HCT116 (cell line): ENCODE measurements at regions not wholly inside any gene's neighbourhood (a gene's known extent, or its start where the extent isn't known, plus 50 kb on each side); places are given as distances from the start of the nearest gene placed in this dataset.

Source experiments
- ATAC-seq: fragments of 200-7000 bp; cut with Tn5 transposase; 2 replicates; pipeline ENCODE4 v1.9.1; 2020; ENCODE audit warnings: mild to moderate bottlenecking, moderate library complexity
- BruUV-seq: library from RNA; stranded (reverse); fragments of 400-500 nt; replicated peaks from 2 replicates; lab custom pipeline; 2021; lab: Mats Ljungman, UMichigan
- CTCF ChIA-PET: fragments of 300-600 bp; sonication (Branson Sonifier 250); formaldehyde crosslinking; loops from one replicate; lab custom pipeline; 2021; ENCODE audit warnings: antibody characterized with exemption; lab: Charles Lee
- POLR2A ChIA-PET: fragments of 300-600, 350-600 bp; sonication (Branson Sonifier 250); formaldehyde crosslinking; loops from one replicate; lab custom pipeline; 2021; ENCODE audit warnings: antibody characterized with exemption; lab: Charles Lee
- RAD21 ChIA-PET, 2 experiments: fragments of 300-600 bp; sonication (Branson Sonifier 250); formaldehyde crosslinking; loops; one replicate each; lab custom pipeline; 2023; ENCODE audit warnings: low total read pairs in 2 of 2; ENCODE audit not compliant: uncharacterized antibody in 2 of 2, unreplicated experiment in 2 of 2, low non-redundant PET in 1 of 2; lab: Charles Lee
- DNase-seq: peaks from one replicate; pipeline ENCODE4 v3.0.0-alpha.2; 2010; ENCODE audit warnings: low read depth, low spot score
- H2AFZ ChIP-seq: fragments of 200-600 bp; shearing (Covaris generic), sonication (generic); 2 replicates; pipeline ENCODE4 v1.6.1; 2017; ENCODE audit warnings: low read depth, mixed run types, mixed read lengths, antibody characterized with exemption, low read length; ENCODE audit not compliant: poor library complexity, severe bottlenecking
- H3K27ac ChIP-seq: 2 replicates; pipeline ENCODE4 v1.5.1; 2012; ENCODE audit warnings: low read depth, low read length
- H3K27me3 ChIP-seq: fragments of 200-600 bp; sonication (generic); 2 replicates; pipeline ENCODE4 v1.6.1; 2016; ENCODE audit warnings: mixed run types, low read length, mixed read lengths; ENCODE audit not compliant: insufficient read depth
- H3K36me3 ChIP-seq, 2 experiments: fragments of 200-500 bp in 1 of 2; fragments of 200-600 bp in 1 of 2; sonication (Bioruptor generic) in 1 of 2; sonication (generic) in 1 of 2; 2 replicates each; pipeline versions ENCODE4 v1.5.1 to v1.6.1; 2014 to 2016; ENCODE audit warnings: low read length in 2 of 2, inconsistent platforms in 1 of 2, mixed read lengths in 1 of 2, mixed run types in 1 of 2; ENCODE audit not compliant: insufficient read depth in 2 of 2, control insufficient read depth in 1 of 2
- H3K4me1 ChIP-seq, 2 experiments: fragments of 200-600 bp in 1 of 2; sonication (generic) in 1 of 2; 2 replicates each; pipeline versions ENCODE4 v1.5.1 to v1.6.1; 2012 to 2017; ENCODE audit warnings: low read length in 2 of 2, inconsistent platforms in 1 of 2, mild to moderate bottlenecking in 1 of 2, mixed read lengths in 1 of 2, mixed run types in 1 of 2, moderate library complexity in 1 of 2; ENCODE audit not compliant: insufficient read depth in 2 of 2, control insufficient read depth in 1 of 2
- H3K4me2 ChIP-seq: fragments of 200-600 bp; sonication (generic); 2 replicates; pipeline ENCODE4 v1.6.1; 2017; ENCODE audit warnings: mixed run types, low read length, mixed read lengths
- H3K4me3 ChIP-seq, 2 experiments: fragments of 200-600 bp in 1 of 2; sonication (generic) in 1 of 2; replicated peaks in 1 of 2; 2 replicates each; pipeline ENCODE4 v1.5.1; 2011 to 2016; ENCODE audit warnings: low read length in 2 of 2, control low read depth in 1 of 2, low read depth in 1 of 2, mild to moderate bottlenecking in 1 of 2, mixed read lengths in 1 of 2, mixed run types in 1 of 2
- H3K79me2 ChIP-seq: fragments of 200-600 bp; sonication (generic); 2 replicates; pipeline ENCODE4 v1.6.1; 2017; ENCODE audit warnings: mild to moderate bottlenecking, mixed run types, low read length, moderate library complexity, mixed read lengths; ENCODE audit not compliant: insufficient read depth
- H3K9ac ChIP-seq: fragments of 200-600 bp; sonication (generic); 2 replicates; pipeline ENCODE4 v1.6.1; 2016; ENCODE audit warnings: low read length, mixed read lengths
- H3K9me2 ChIP-seq: fragments of 200-600 bp; sonication (generic), shearing (Covaris generic); 2 replicates; pipeline ENCODE4 v1.6.1; 2017; ENCODE audit warnings: mixed run types, mild to moderate bottlenecking, moderate library complexity; ENCODE audit not compliant: insufficient read depth
- H3K9me3 ChIP-seq, 2 experiments: fragments of 200-500 bp in 1 of 2; fragments of 200-600 bp in 1 of 2; sonication (Bioruptor generic) in 1 of 2; sonication (generic) in 1 of 2; 2 replicates each; pipeline ENCODE4 v1.6.1; 2014 to 2017; ENCODE audit warnings: low read length in 2 of 2, mixed read lengths in 2 of 2, inconsistent platforms in 1 of 2, low read depth in 1 of 2, mild to moderate bottlenecking in 1 of 2, mixed run types in 1 of 2, moderate library complexity in 1 of 2; ENCODE audit not compliant: control insufficient read depth in 1 of 2, insufficient read depth in 1 of 2
- H4K20me1 ChIP-seq: fragments of 200-600 bp; sonication (generic), shearing (Covaris generic); 2 replicates; pipeline ENCODE4 v1.6.1; 2017; ENCODE audit warnings: mixed run types, mild to moderate bottlenecking, moderate library complexity; ENCODE audit not compliant: insufficient read depth
- CBX3 ChIP-seq: IDR thresholded peaks from 2 replicates; pipeline ENCODE4 v1.6.1; 2012; ENCODE audit warnings: low read depth
- CEBPB ChIP-seq: IDR thresholded peaks from 2 replicates; pipeline ENCODE4 v1.6.1; 2012; ENCODE audit warnings: low read depth
- EGR1 ChIP-seq: IDR thresholded peaks from 2 replicates; pipeline ENCODE4 v1.6.1; 2012; ENCODE audit warnings: low read depth
- EZH2 ChIP-seq: fragments of 200-600 bp; sonication (generic); IDR thresholded peaks from 2 replicates; pipeline ENCODE4 v1.6.1; 2017; ENCODE audit warnings: antibody characterized with exemption, mixed run types
- EZH2phosphoT487 ChIP-seq: fragments of 200-600 bp; IDR thresholded peaks from 2 replicates; pipeline ENCODE4 v1.6.1; 2018; ENCODE audit warnings: antibody characterized with exemption, borderline replicate concordance
- FOSL1 ChIP-seq: IDR thresholded peaks from 2 replicates; pipeline ENCODE4 v1.6.1; 2012; ENCODE audit warnings: low read depth
- JUND ChIP-seq: IDR thresholded peaks from 2 replicates; pipeline ENCODE4 v1.6.1; 2012
- MAX ChIP-seq: IDR thresholded peaks from 2 replicates; pipeline ENCODE4 v1.6.1; 2012
- POLR2A ChIP-seq: IDR thresholded peaks from 2 replicates; pipeline ENCODE4 v1.7.0; 2011; ENCODE audit warnings: borderline replicate concordance; ENCODE audit not compliant: insufficient read depth, insufficient read length; ENCODE audit errors: extremely low read depth
- POLR2AphosphoS5 ChIP-seq: IDR thresholded peaks from 2 replicates; pipeline ENCODE4 v1.6.1; 2011; ENCODE audit warnings: mild to moderate bottlenecking, low read depth, low read length, moderate library complexity
- SIN3A ChIP-seq: IDR thresholded peaks from 2 replicates; pipeline ENCODE4 v1.6.1; 2012; ENCODE audit warnings: low read depth
- SP1 ChIP-seq: IDR thresholded peaks from 2 replicates; pipeline ENCODE4 v1.6.1; 2012; ENCODE audit warnings: low read depth
- SRF ChIP-seq: IDR thresholded peaks from 2 replicates; pipeline ENCODE4 v1.6.1; 2012; ENCODE audit warnings: low read depth
- TCF7L2 ChIP-seq: IDR thresholded peaks from 2 replicates; pipeline ENCODE4 v1.7.0; 2011; ENCODE audit warnings: borderline replicate concordance, inconsistent platforms; ENCODE audit not compliant: insufficient read depth, insufficient read length; ENCODE audit errors: extremely low read depth
- YY1 ChIP-seq: IDR thresholded peaks from 2 replicates; pipeline ENCODE4 v1.6.1; 2011; ENCODE audit warnings: low read length, low read depth, moderate library complexity, mild to moderate bottlenecking; ENCODE audit not compliant: insufficient replicate concordance; ENCODE audit errors: extremely low read depth
- ZBTB33 ChIP-seq: IDR thresholded peaks from 2 replicates; pipeline ENCODE4 v1.6.1; 2011; ENCODE audit warnings: mild to moderate bottlenecking, low read length, moderate library complexity; ENCODE audit not compliant: insufficient replicate concordance; ENCODE audit errors: extremely low read depth
- ZFX ChIP-seq: fragments of 450-650 bp; IDR thresholded peaks from 2 replicates; pipeline ENCODE4 v1.6.1; 2017
- intact Hi-C: fragments of 100-400 bp; cut with micrococcal nuclease; formaldehyde crosslinking; loops from 2 replicates; pipeline ENCODE4 v1.10.0; 2022

DNA sequence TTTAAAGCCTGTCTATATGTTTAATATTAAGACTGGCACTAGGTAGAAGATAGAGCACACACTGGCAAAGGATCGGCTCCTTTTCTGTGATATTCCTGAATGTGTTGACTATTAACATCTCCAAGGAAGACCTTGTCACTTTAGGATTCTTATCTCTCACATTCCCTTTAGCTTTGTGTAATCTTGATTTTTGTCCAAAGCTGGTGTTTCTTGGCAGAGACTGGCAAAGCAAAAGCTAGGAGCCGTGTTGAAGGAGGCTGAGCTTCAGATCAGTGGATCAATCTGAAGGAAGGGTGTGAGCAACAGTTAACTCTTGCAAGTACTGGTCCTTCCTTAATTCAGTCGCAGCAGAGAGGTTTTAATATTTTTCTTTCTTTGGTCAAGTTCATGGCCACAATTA is 830.4 kb upstream of the ZNF608 start (continued):
- TF ChIP-seq ZFX (no peak), SIN3A (no peak), CEBPB (no peak), MAX (no peak), FOSL1 (no peak), CBX3 (no peak), TCF7L2 (no peak), POLR2AphosphoS5 (no peak)

DNA sequence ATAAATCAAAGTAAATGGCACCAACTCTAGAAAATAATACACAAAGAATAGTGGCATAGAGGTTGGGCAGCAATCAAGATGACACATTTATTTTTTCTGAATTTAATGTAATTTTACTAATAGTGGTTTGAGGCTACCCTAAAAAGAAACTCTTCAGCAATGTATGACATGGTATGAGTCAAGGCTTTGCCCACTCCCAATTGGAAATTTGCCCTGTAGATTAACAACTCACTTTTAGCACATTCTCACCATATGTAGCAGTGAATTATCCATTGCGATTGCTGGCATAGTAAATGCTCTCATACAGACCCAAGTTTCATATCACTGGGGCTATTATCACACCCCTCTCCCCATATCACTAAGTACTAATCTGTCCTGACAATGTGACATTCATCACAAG is 832.1 kb upstream of the ZNF608 start:
- H3K36me3 ChIP-seq = no peaks in the 10 kb centered on the region
- H3K9me3 ChIP-seq = no peaks in the 10 kb centered on the region
- no peaks in the 10 kb centered on the region for H3K9me2 ChIP-seq
- no peaks in the 10 kb centered on the region for H3K27me3 ChIP-seq
- H3K79me2 ChIP-seq = no peaks in the 10 kb centered on the region
- H3K4me1 ChIP-seq = no peaks in the 10 kb centered on the region
- DNase-seq (no peak), ATAC-seq (no peak)
- TF ChIP-seq EZH2 (no peak), CEBPB (no peak), JUND (no peak), FOSL1 (no peak), POLR2AphosphoS5 (no peak), POLR2A (no peak), MAX (no peak), CBX3 (no peak), EGR1 (no peak), ZBTB33 (no peak), EZH2phosphoT487 (no peak), YY1 (no peak), SP1 (no peak), TCF7L2 (no peak), SRF (no peak)
- intact Hi-C loops = no loop called here
- no peak overlapping the region for H3K4me2 ChIP-seq
- no peak overlapping the region for H3K4me3 ChIP-seq
- CTCF ChIA-PET = no interaction called here
- RAD21 ChIA-PET = no interaction called here
- H3K27ac ChIP-seq = no peak overlapping the region
- POLR2A ChIA-PET = no interaction called here
- H2AFZ ChIP-seq = no peak overlapping the region
- no TSS peak for BruUV-seq
- H4K20me1 ChIP-seq = no peaks in the 10 kb centered on the region
- H3K9ac ChIP-seq = no peak overlapping the region
